B cell (primary cell): ENCODE measurements at regions not wholly inside any gene's neighbourhood (a gene's known extent, or its start where the extent isn't known, plus 50 kb on each side); places are given as distances from the start of the nearest gene placed in this dataset.

Experiments used
- ATAC-seq: fragments of 200-7000 bp; cut with Tn5 transposase; one replicate; pipeline ENCODE4 v1.10.0; 2021; ENCODE audit warnings: low read depth, mild to moderate bottlenecking, moderate number of reproducible peaks, moderate library complexity
- CTCF ChIA-PET: fragments of 350-600 bp; sonication (Branson Sonifier 250); formaldehyde crosslinking; loops from one replicate; lab custom pipeline; 2021; ENCODE audit warnings: antibody characterized with exemption, inconsistent platforms; lab: Charles Lee
- POLR2A ChIA-PET: fragments of 350-600 bp; sonication (Branson Sonifier 250); formaldehyde crosslinking; loops from one replicate; lab custom pipeline; 2021; ENCODE audit warnings: antibody characterized with exemption; lab: Charles Lee
- DNase-seq: peaks from one replicate; pipeline ENCODE4 v3.0.0; 2013
- H2AFZ ChIP-seq: 2 replicates; pipeline ENCODE4 v1.6.1; 2012; ENCODE audit warnings: mild to moderate bottlenecking, low read depth, low read length; ENCODE audit not compliant: insufficient read depth, poor library complexity, severe bottlenecking
- H3K27ac ChIP-seq, 2 donors: 1 replicate in 1 of 2; 2 replicates in 1 of 2; pipeline ENCODE4 v1.5.1; 2012 to 2013; ENCODE audit warnings: low read length in 2 of 2, mild to moderate bottlenecking in 2 of 2, moderate library complexity in 1 of 2
- H3K27me3 ChIP-seq, 4 experiments: fragments of 200-600 bp in 1 of 4; sonication (generic) in 1 of 4; replicated peaks in 1 of 4; 1 replicate in 2 of 4; 2 replicates in 2 of 4; pipeline versions ENCODE4 v1.6.1 to v1.7.0; 2013 to 2016; ENCODE audit warnings: low read length in 3 of 4, mild to moderate bottlenecking in 2 of 4, mixed read lengths in 1 of 4, moderate library complexity in 1 of 4; ENCODE audit not compliant: insufficient read depth in 4 of 4, control insufficient read depth in 3 of 4; ENCODE audit errors: control extremely low read depth in 1 of 4
- H3K36me3 ChIP-seq, 2 experiments: replicated peaks in 1 of 2; 1 replicate in 1 of 2; 2 replicates in 1 of 2; pipeline versions ENCODE4 v1.6.1 to v1.7.1; 2013; ENCODE audit warnings: low read length in 1 of 2; ENCODE audit not compliant: insufficient read depth in 2 of 2, control insufficient read depth in 1 of 2; ENCODE audit errors: control extremely low read depth in 1 of 2, extremely low read depth in 1 of 2
- H3K4me1 ChIP-seq, 2 donors: fragments of 200-600 bp in 1 of 2; sonication (generic) in 1 of 2; 1 replicate in 1 of 2; 2 replicates in 1 of 2; pipeline versions ENCODE4 v1.5.1 to v1.6.1; 2013 to 2017; ENCODE audit warnings: low read length in 2 of 2; ENCODE audit not compliant: control insufficient read depth in 2 of 2, insufficient read depth in 2 of 2
- H3K4me2 ChIP-seq: replicated peaks from 2 replicates; pipeline ENCODE3; 2012; ENCODE audit warnings: mild to moderate bottlenecking, low read depth, low read length; ENCODE audit not compliant: poor library complexity, severe bottlenecking
- H3K4me3 ChIP-seq, 5 experiments: fragments of 200-600 bp in 1 of 5; sonication (generic) in 1 of 5; 1 replicate in 3 of 5; 2 replicates in 2 of 5; pipeline versions ENCODE4 v1.5.1 to v1.7.0; 2011 to 2016; ENCODE audit warnings: low read length in 4 of 5, mild to moderate bottlenecking in 4 of 5, low read depth in 2 of 5, control low read depth in 1 of 5, moderate library complexity in 1 of 5; ENCODE audit not compliant: insufficient read depth in 1 of 5; ENCODE audit errors: control extremely low read depth in 1 of 5, extremely low read depth in 1 of 5
- H3K79me2 ChIP-seq: fragments of 200-600 bp; sonication (generic); one replicate; pipeline ENCODE4 v1.6.0; 2016; ENCODE audit warnings: low read length; ENCODE audit not compliant: control insufficient read depth, insufficient read depth
- H3K9ac ChIP-seq: fragments of 200-600 bp; sonication (generic); 2 replicates; pipeline ENCODE4 v1.6.1; 2017; ENCODE audit warnings: mild to moderate bottlenecking, low read length, moderate library complexity
- H3K9me3 ChIP-seq, 3 donors: one replicate each; pipeline versions ENCODE4 v1.6.1 to v1.7.1; 2013; ENCODE audit warnings: low read length in 2 of 3; ENCODE audit not compliant: control insufficient read depth in 2 of 3, insufficient read depth in 1 of 3; ENCODE audit errors: control extremely low read depth in 1 of 3
- H4K20me1 ChIP-seq: 2 replicates; pipeline ENCODE4 v1.6.0; 2012; ENCODE audit warnings: mild to moderate bottlenecking, low read length; ENCODE audit not compliant: insufficient read depth, control insufficient read depth, poor library complexity, severe bottlenecking
- H3K27ac Mint-ChIP-seq: one replicate; pipeline ENCODE4 v1.8.0; 2021; ENCODE audit warnings: mixed read lengths
- H3K27me3 Mint-ChIP-seq: one replicate; pipeline ENCODE4 v1.8.0; 2021; ENCODE audit warnings: mixed read lengths
- H3K4me1 Mint-ChIP-seq: one replicate; pipeline ENCODE4 v1.8.0; 2021; ENCODE audit warnings: mixed read lengths
- H3K4me3 Mint-ChIP-seq: one replicate; pipeline ENCODE4 v1.8.0; 2021; ENCODE audit warnings: mixed read lengths
- H3K9me3 Mint-ChIP-seq: one replicate; pipeline ENCODE4 v1.8.0; 2022; ENCODE audit warnings: mixed read lengths; ENCODE audit not compliant: insufficient read depth
- EZH2 ChIP-seq: IDR thresholded peaks from 2 replicates; pipeline ENCODE4 v1.6.1; 2012; ENCODE audit warnings: borderline replicate concordance, low read depth, mild to moderate bottlenecking, moderate library complexity, low read length; ENCODE audit not compliant: insufficient read depth, poor library complexity, severe bottlenecking
- WGBS: methylation state at CpG from one replicate; pipeline ENCODE4 v1.1.5; 2013; ENCODE audit warnings: missing lambda C conversion rate; ENCODE audit not compliant: insufficient coverage; 5-methylcytosine and 5-hydroxymethylcytosine counted together
- intact Hi-C: fragments of 100-400 bp; cut with micrococcal nuclease; formaldehyde crosslinking; loops from one replicate; pipeline ENCODE4 v1.10.0; 2022
- TF ChIP-seq, protein P1 (sequence below): fragments of 200-600 bp; IDR thresholded peaks from one replicate; pipeline ENCODE4 v1.8.0; 2022; ENCODE audit warnings: antibody characterized with exemption, mild to moderate bottlenecking

DNA sequence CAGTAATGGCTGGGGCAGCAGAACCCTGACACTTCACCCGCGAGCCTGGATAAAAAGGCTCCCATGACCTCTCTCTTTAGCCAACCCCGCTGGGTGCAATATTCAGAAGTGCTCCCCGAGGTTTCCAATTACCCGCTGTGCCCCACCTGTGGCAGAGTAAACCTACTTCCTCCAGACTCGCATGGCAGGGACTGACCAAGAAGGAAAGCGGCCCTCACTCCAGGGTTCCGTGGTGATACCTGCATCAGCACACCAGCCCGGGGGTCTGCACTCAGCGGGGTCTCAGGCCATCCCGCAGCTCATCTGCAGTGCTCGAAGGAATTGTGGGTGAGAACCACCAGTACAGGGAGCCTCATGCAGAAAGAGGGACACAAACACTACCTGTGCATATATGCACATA lies 136.3 kb upstream of the FMN2 start:
- Histone ChIP-seq H4K20me1 (no peaks in the 10 kb centered on the region), H3K4me3 (no peak overlapping the region), H2AFZ (no peak overlapping the region), H3K27me3 (no peaks in the 10 kb centered on the region), H3K79me2 (no peaks in the 10 kb centered on the region), H3K4me2 (no peak overlapping the region), H3K27ac (no peak overlapping the region), H3K9me3 (no peaks in the 10 kb centered on the region), H3K4me1 (no peaks in the 10 kb centered on the region), H3K9ac (no peak overlapping the region), H3K36me3 (no peaks in the 10 kb centered on the region)
- no peak overlapping the region for H3K4me3 Mint-ChIP-seq
- H3K4me1 Mint-ChIP-seq: no peaks in the 10 kb centered on the region
- ATAC-seq: no peak
- ChIA-PET POLR2A (no interaction called here), CTCF (interaction anchor here (0.9 kb wide), 1 partner anchor 11 kb away, joined by 4 read pairs; no protein-coding TSS in a partner anchor)
- 92% methylated on average over 8 of the region's 12 CpGs for WGBS
- H3K27ac Mint-ChIP-seq: no peak overlapping the region
- TF ChIP-seq, protein P1, sequence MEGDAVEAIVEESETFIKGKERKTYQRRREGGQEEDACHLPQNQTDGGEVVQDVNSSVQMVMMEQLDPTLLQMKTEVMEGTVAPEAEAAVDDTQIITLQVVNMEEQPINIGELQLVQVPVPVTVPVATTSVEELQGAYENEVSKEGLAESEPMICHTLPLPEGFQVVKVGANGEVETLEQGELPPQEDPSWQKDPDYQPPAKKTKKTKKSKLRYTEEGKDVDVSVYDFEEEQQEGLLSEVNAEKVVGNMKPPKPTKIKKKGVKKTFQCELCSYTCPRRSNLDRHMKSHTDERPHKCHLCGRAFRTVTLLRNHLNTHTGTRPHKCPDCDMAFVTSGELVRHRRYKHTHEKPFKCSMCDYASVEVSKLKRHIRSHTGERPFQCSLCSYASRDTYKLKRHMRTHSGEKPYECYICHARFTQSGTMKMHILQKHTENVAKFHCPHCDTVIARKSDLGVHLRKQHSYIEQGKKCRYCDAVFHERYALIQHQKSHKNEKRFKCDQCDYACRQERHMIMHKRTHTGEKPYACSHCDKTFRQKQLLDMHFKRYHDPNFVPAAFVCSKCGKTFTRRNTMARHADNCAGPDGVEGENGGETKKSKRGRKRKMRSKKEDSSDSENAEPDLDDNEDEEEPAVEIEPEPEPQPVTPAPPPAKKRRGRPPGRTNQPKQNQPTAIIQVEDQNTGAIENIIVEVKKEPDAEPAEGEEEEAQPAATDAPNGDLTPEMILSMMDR: no peak
- no peaks in the 10 kb centered on the region for H3K9me3 Mint-ChIP-seq
- intact Hi-C loops: no loop called here
- no peak for DNase-seq
- H3K27me3 Mint-ChIP-seq: no peaks in the 10 kb centered on the region

DNA sequence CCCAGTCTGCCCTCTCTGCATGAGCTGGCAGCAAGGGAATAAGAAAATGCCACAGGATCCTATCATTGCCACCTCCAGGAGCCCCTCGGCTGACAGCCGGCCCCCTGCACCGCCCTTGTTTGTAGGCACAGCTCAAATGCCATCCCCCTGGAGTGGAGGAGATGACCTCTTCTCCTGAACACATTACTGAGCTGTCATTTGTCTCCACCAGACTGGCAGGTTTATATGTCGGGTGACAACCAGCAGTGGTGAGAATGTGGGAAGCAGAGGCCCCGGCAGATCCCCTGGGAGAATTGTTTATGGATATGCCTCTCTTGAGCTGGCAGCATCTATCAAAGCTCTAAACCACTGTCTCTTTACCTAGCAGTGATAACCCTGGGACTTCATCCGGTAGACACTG lies 135.4 kb upstream of the FMN2 start:
- Histone ChIP-seq H3K27ac (no peak overlapping the region), H3K4me2 (no peak overlapping the region), H3K4me3 (no peak overlapping the region), H3K27me3 (no peaks in the 10 kb centered on the region), H4K20me1 (no peaks in the 10 kb centered on the region), H3K36me3 (no peaks in the 10 kb centered on the region), H3K4me1 (no peaks in the 10 kb centered on the region), H3K79me2 (no peaks in the 10 kb centered on the region), H2AFZ (no peak overlapping the region), H3K9me3 (no peaks in the 10 kb centered on the region), H3K9ac (no peak overlapping the region)
- DNase-seq: no peak
- Mint-ChIP-seq H3K27me3 (no peaks in the 10 kb centered on the region), H3K4me3 (no peak overlapping the region), H3K9me3 (no peaks in the 10 kb centered on the region), H3K4me1 (no peaks in the 10 kb centered on the region), H3K27ac (no peak overlapping the region)
- 81% methylated on average over 3 of the region's 6 CpGs for WGBS
- no peak for ATAC-seq
- POLR2A ChIA-PET: no interaction called here
- CTCF ChIA-PET: no interaction called here
- intact Hi-C loops: no loop called here
- TF ChIP-seq EZH2: no peak
- TF ChIP-seq, protein P1: no peak
